Neural cell (in vitro differentiated cells): ENCODE measurements at regions not wholly inside any gene's neighbourhood (a gene's known extent, or its start where the extent isn't known, plus 50 kb on each side); places are given as distances from the start of the nearest gene placed in this dataset.

ENCODE experiments used
- H2AFZ ChIP-seq: fragments of 200-600, 300-800 bp; sonication (generic), shearing (Covaris generic); 2 replicates; pipeline ENCODE4 v1.6.0; 2014; ENCODE audit warnings: low read depth, mild to moderate bottlenecking, antibody characterized with exemption, low read length, moderate library complexity
- H3F3A ChIP-seq: fragments of 200-600 bp; shearing (Covaris generic); 2 replicates; pipeline ENCODE4 v1.6.1; 2016; ENCODE audit warnings: mild to moderate bottlenecking, moderate library complexity, mixed read lengths, antibody characterized with exemption, low read length; ENCODE audit not compliant: insufficient read depth, poor library complexity, severe bottlenecking
- H3K27ac ChIP-seq: fragments of 200-600, 300-800 bp; sonication (generic), shearing (Covaris generic); 2 replicates; pipeline ENCODE4 v1.5.1; 2014; ENCODE audit warnings: mild to moderate bottlenecking, low read length, moderate library complexity
- H3K27me3 ChIP-seq: fragments of 300-800, 200-600 bp; sonication (generic), shearing (Covaris generic); 2 replicates; pipeline ENCODE4 v1.6.0; 2014; ENCODE audit warnings: mild to moderate bottlenecking, low read depth, low read length, moderate library complexity; ENCODE audit not compliant: insufficient read depth
- H3K36me3 ChIP-seq: fragments of 300-800, 200-600 bp; sonication (generic), shearing (Covaris generic); 2 replicates; pipeline ENCODE4 v1.5.1; 2014; ENCODE audit warnings: mild to moderate bottlenecking, antibody characterized with exemption, low read length, moderate library complexity; ENCODE audit not compliant: insufficient read depth
- H3K4me2 ChIP-seq: fragments of 300-800, 200-600 bp; sonication (generic), shearing (Covaris generic); 2 replicates; pipeline ENCODE4 v1.6.0; 2014; ENCODE audit warnings: mild to moderate bottlenecking, low read length
- H3K4me3 ChIP-seq: fragments of 300-800, 200-600 bp; sonication (generic), shearing (Covaris generic); 2 replicates; pipeline ENCODE4 v1.5.1; 2014; ENCODE audit warnings: mild to moderate bottlenecking, low read length, moderate library complexity
- H3K79me2 ChIP-seq: fragments of 200-600 bp; shearing (Covaris generic); replicated peaks from 2 replicates; pipeline ENCODE4 v1.6.0; 2014; ENCODE audit warnings: mild to moderate bottlenecking, low read length, moderate library complexity; ENCODE audit not compliant: insufficient read depth
- H3K9ac ChIP-seq: fragments of 300-800, 200-600 bp; sonication (generic), shearing (Covaris generic); 2 replicates; pipeline ENCODE4 v1.6.1; 2016; ENCODE audit warnings: mild to moderate bottlenecking, low read length, mixed read lengths
- H3K9me2 ChIP-seq: fragments of 200-600 bp; shearing (Covaris generic); 2 replicates; pipeline ENCODE4 v1.6.1; 2016; ENCODE audit warnings: mild to moderate bottlenecking, low read length, mixed read lengths; ENCODE audit not compliant: insufficient read depth
- H3K9me3 ChIP-seq: fragments of 200-600, 300-800 bp; sonication (generic), shearing (Covaris generic); 2 replicates; pipeline ENCODE4 v1.6.1; 2016; ENCODE audit warnings: mild to moderate bottlenecking, mixed run types, low read length, moderate library complexity, mixed read lengths
- H4K20me1 ChIP-seq: fragments of 200-600 bp; shearing (Covaris generic); 2 replicates; pipeline ENCODE4 v1.6.1; 2016; ENCODE audit warnings: mild to moderate bottlenecking, mixed run types; ENCODE audit not compliant: insufficient read depth
- EP300 ChIP-seq: fragments of 450-650 bp; conservative IDR thresholded peaks from 2 replicates; pipeline ENCODE4 v1.6.1; 2014; ENCODE audit warnings: antibody characterized with exemption, mild to moderate bottlenecking, moderate library complexity; ENCODE audit not compliant: poor library complexity, severe bottlenecking
- EZH2 ChIP-seq: fragments of 200-600, 300-800 bp; shearing (Covaris generic), sonication (generic); IDR thresholded peaks from 2 replicates; pipeline ENCODE4 v1.6.1; 2014; ENCODE audit warnings: antibody characterized with exemption, low read length, borderline replicate concordance, mild to moderate bottlenecking; ENCODE audit not compliant: insufficient read depth, poor library complexity, severe bottlenecking
- MXI1 ChIP-seq: fragments of 450-650 bp; conservative IDR thresholded peaks from 2 replicates; pipeline ENCODE4 v1.6.1; 2014; ENCODE audit warnings: antibody characterized with exemption, mild to moderate bottlenecking; ENCODE audit not compliant: poor library complexity, severe bottlenecking
- POLR2AphosphoS5 ChIP-seq: IDR thresholded peaks from 2 replicates; pipeline ENCODE4 v1.6.1; 2012
- RAD21 ChIP-seq: fragments of 450-650 bp; conservative IDR thresholded peaks from 2 replicates; pipeline ENCODE4 v1.6.1; 2014; ENCODE audit warnings: antibody characterized with exemption, mild to moderate bottlenecking, moderate library complexity
- SMC3 ChIP-seq: fragments of 450-650 bp; conservative IDR thresholded peaks from 2 replicates; pipeline ENCODE4 v1.6.1; 2014; ENCODE audit warnings: antibody characterized with exemption, mild to moderate bottlenecking, moderate library complexity; ENCODE audit not compliant: poor library complexity
- TAF1 ChIP-seq: IDR thresholded peaks from 2 replicates; pipeline ENCODE4 v1.6.1; 2012; ENCODE audit warnings: low read depth
- TF ChIP-seq, protein P1 (sequence below): IDR thresholded peaks from 2 replicates; pipeline ENCODE4 v1.6.1; 2012; ENCODE audit warnings: borderline replicate concordance
- TF ChIP-seq, protein P2 (sequence below): fragments of 450-650 bp; IDR thresholded peaks from 2 replicates; pipeline ENCODE4 v1.5.1; 2014; ENCODE audit warnings: antibody characterized with exemption, mild to moderate bottlenecking, moderate library complexity; ENCODE audit not compliant: poor library complexity, severe bottlenecking

DNA sequence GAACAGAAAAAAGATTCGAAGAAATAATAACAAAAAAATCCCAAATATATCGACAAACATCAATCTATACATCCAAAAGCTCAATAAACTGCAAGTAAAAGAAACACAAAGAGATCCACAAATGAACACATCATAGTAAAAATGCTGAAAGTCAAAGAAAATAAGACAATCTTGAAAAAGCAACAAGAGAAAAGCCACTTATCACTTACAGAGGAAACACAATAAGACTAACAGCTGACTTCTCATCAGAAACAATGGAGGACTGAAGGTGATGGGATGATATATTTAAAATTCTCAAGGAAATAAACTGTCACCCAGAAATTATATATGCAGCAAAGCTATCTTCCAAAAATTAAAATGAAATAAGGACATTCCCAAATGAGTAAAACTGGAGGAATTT lies 140.3 kb downstream of the NDUFA10 start:
- H3K4me2 ChIP-seq = no peak overlapping the region
- no peak overlapping the region for H2AFZ ChIP-seq
- no peak overlapping the region for H3K9ac ChIP-seq
- H4K20me1 ChIP-seq = no peaks in the 10 kb centered on the region
- H3K9me2 ChIP-seq = no peaks in the 10 kb centered on the region
- no peak overlapping the region for H3K4me3 ChIP-seq
- H3F3A ChIP-seq = no peaks in the 10 kb centered on the region
- H3K27me3 ChIP-seq = no peaks in the 10 kb centered on the region
- TF ChIP-seq, protein P1, sequence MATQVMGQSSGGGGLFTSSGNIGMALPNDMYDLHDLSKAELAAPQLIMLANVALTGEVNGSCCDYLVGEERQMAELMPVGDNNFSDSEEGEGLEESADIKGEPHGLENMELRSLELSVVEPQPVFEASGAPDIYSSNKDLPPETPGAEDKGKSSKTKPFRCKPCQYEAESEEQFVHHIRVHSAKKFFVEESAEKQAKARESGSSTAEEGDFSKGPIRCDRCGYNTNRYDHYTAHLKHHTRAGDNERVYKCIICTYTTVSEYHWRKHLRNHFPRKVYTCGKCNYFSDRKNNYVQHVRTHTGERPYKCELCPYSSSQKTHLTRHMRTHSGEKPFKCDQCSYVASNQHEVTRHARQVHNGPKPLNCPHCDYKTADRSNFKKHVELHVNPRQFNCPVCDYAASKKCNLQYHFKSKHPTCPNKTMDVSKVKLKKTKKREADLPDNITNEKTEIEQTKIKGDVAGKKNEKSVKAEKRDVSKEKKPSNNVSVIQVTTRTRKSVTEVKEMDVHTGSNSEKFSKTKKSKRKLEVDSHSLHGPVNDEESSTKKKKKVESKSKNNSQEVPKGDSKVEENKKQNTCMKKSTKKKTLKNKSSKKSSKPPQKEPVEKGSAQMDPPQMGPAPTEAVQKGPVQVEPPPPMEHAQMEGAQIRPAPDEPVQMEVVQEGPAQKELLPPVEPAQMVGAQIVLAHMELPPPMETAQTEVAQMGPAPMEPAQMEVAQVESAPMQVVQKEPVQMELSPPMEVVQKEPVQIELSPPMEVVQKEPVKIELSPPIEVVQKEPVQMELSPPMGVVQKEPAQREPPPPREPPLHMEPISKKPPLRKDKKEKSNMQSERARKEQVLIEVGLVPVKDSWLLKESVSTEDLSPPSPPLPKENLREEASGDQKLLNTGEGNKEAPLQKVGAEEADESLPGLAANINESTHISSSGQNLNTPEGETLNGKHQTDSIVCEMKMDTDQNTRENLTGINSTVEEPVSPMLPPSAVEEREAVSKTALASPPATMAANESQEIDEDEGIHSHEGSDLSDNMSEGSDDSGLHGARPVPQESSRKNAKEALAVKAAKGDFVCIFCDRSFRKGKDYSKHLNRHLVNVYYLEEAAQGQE = no peak
- TF ChIP-seq MXI1 (no peak), SMC3 (no peak), EZH2 (no peak), POLR2AphosphoS5 (no peak), EP300 (no peak), RAD21 (no peak), TAF1 (no peak)
- TF ChIP-seq, protein P2, sequence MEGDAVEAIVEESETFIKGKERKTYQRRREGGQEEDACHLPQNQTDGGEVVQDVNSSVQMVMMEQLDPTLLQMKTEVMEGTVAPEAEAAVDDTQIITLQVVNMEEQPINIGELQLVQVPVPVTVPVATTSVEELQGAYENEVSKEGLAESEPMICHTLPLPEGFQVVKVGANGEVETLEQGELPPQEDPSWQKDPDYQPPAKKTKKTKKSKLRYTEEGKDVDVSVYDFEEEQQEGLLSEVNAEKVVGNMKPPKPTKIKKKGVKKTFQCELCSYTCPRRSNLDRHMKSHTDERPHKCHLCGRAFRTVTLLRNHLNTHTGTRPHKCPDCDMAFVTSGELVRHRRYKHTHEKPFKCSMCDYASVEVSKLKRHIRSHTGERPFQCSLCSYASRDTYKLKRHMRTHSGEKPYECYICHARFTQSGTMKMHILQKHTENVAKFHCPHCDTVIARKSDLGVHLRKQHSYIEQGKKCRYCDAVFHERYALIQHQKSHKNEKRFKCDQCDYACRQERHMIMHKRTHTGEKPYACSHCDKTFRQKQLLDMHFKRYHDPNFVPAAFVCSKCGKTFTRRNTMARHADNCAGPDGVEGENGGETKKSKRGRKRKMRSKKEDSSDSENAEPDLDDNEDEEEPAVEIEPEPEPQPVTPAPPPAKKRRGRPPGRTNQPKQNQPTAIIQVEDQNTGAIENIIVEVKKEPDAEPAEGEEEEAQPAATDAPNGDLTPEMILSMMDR = no peak
- H3K79me2 ChIP-seq = no peaks in the 10 kb centered on the region
- H3K36me3 ChIP-seq = no peaks in the 10 kb centered on the region
- H3K27ac ChIP-seq = no peak overlapping the region
- H3K9me3 ChIP-seq = peaks cover 11% of the 10 kb centered on the region

DNA sequence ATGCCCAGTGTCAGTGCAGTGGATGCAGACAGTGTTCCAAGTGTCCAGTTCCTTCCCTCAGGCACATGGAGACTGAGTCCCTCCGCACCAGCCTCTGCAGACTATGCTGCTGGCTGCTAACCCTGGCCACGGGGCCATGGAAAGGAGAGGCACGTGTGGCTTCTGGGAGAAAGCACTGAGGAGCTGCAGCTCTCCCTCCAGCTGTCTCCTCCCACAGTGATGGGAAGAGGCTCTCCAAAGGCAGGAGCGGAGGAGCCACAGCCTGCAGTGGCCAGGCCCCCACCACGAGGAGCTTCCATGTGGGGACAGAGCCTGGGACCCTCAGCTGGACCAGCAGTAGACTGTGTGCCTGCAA lies 141.1 kb downstream of the NDUFA10 start:
- no peaks in the 10 kb centered on the region for H3K36me3 ChIP-seq
- no peaks in the 10 kb centered on the region for H4K20me1 ChIP-seq
- H3K9me2 ChIP-seq = no peaks in the 10 kb centered on the region
- peaks cover 11% of the 10 kb centered on the region for H3K9me3 ChIP-seq
- H3K27ac ChIP-seq = no peak overlapping the region
- H3F3A ChIP-seq = no peaks in the 10 kb centered on the region
- no peak overlapping the region for H2AFZ ChIP-seq
- no peak overlapping the region for H3K4me2 ChIP-seq
- H3K79me2 ChIP-seq = no peaks in the 10 kb centered on the region
- no peaks in the 10 kb centered on the region for H3K27me3 ChIP-seq
- TF ChIP-seq SMC3 = no peak
- TF ChIP-seq, protein P1 = no peak
- no peak for TF ChIP-seq EZH2
- H3K4me3 ChIP-seq = no peak overlapping the region
- no peak overlapping the region for H3K9ac ChIP-seq
